BE2C (cell line): ENCODE measurements at regions not wholly inside any gene's neighbourhood (a gene's known extent, or its start where the extent isn't known, plus 50 kb on each side); places are given as distances from the start of the nearest gene placed in this dataset.

Experiments
- DNase-seq: peaks from one replicate; pipeline ENCODE4 v3.0.0-alpha.2; 2020
- H3K27me3 ChIP-seq: fragments of 250-450 bp; sonication (Bioruptor Pico); 2 replicates; pipeline ENCODE4 v1.5.1; 2020; ENCODE audit warnings: mild to moderate bottlenecking
- H3K36me3 ChIP-seq: fragments of 250-450 bp; sonication (Bioruptor Pico); 2 replicates; pipeline ENCODE4 v1.5.1; 2020; ENCODE audit warnings: mild to moderate bottlenecking
- H3K4me1 ChIP-seq: fragments of 250-450 bp; sonication (Bioruptor Pico); 2 replicates; pipeline ENCODE4 v1.5.1; 2020
- H3K4me3 ChIP-seq: 2 replicates; pipeline ENCODE4 v1.5.1; 2011; ENCODE audit warnings: low read depth, low read length
- H3K9me3 ChIP-seq: fragments of 250-450 bp; sonication (Bioruptor Pico); 2 replicates; pipeline ENCODE4 v1.5.1; 2020
- CTCF ChIP-seq: IDR thresholded peaks from 2 replicates; pipeline ENCODE4 v1.5.1; 2012; ENCODE audit warnings: mild to moderate bottlenecking, low read depth, low read length

- Histone ChIP-seq H3K4me1 (no peaks in the 10 kb centered on the region), H3K9me3 (no peaks in the 10 kb centered on the region), H3K4me3 (no peak overlapping the region), H3K27me3 (no peaks in the 10 kb centered on the region), H3K36me3 (no peaks in the 10 kb centered on the region)
- no peak for TF ChIP-seq CTCF
- no peak for DNase-seq
These were observed 55.2 kb upstream of the GDF10 start for GRCh38 chr10:47244560-47245500.

- H3K4me1 ChIP-seq = no peaks in the 10 kb centered on the region
- H3K36me3 ChIP-seq = no peaks in the 10 kb centered on the region
- H3K4me3 ChIP-seq = no peak overlapping the region
- DNase-seq = no peak
- no peaks in the 10 kb centered on the region for H3K27me3 ChIP-seq
- TF ChIP-seq CTCF = no peak
- H3K9me3 ChIP-seq = no peaks in the 10 kb centered on the region
These were observed 54.2 kb upstream of the GDF10 start for GRCh38 chr10:47245731-47246350.

GRCh38 chr10:47246406-47247147 lies 53.4 kb upstream of the GDF10 start:
- H3K27me3 ChIP-seq = no peaks in the 10 kb centered on the region
- no peaks in the 10 kb centered on the region for H3K4me1 ChIP-seq
- H3K36me3 ChIP-seq = no peaks in the 10 kb centered on the region
- no peaks in the 10 kb centered on the region for H3K9me3 ChIP-seq
- DNase-seq = no peak
- H3K4me3 ChIP-seq = no peak overlapping the region
- no peak for TF ChIP-seq CTCF

- Histone ChIP-seq H3K36me3 (no peaks in the 10 kb centered on the region), H3K4me3 (no peak overlapping the region), H3K27me3 (no peaks in the 10 kb centered on the region), H3K9me3 (no peaks in the 10 kb centered on the region), H3K4me1 (no peaks in the 10 kb centered on the region)
- DNase-seq = no peak
- no peak for TF ChIP-seq CTCF
These were observed 52.6 kb upstream of the GDF10 start for GRCh38 chr10:47247148-47248059.

GRCh38 chr10:47248386-47249090 lies 51.5 kb upstream of the GDF10 start:
- no peak for TF ChIP-seq CTCF
- Histone ChIP-seq H3K27me3 (no peaks in the 10 kb centered on the region), H3K4me3 (no peak overlapping the region), H3K4me1 (peaks cover 1% of the 10 kb centered on the region; the same call in 1 of the 2 replicates), H3K36me3 (no peaks in the 10 kb centered on the region), H3K9me3 (no peaks in the 10 kb centered on the region)
- no peak for DNase-seq
